Hindlimb muscle (tissue), 1 donor: ENCODE measurements at regions not wholly inside any gene's neighbourhood (a gene's known extent, or its start where the extent isn't known, plus 50 kb on each side); places are given as distances from the start of the nearest gene placed in this dataset.

Source experiments
- DNase-seq: peaks from one replicate; pipeline ENCODE4 v3.0.0-alpha.2; 2013

DNA sequence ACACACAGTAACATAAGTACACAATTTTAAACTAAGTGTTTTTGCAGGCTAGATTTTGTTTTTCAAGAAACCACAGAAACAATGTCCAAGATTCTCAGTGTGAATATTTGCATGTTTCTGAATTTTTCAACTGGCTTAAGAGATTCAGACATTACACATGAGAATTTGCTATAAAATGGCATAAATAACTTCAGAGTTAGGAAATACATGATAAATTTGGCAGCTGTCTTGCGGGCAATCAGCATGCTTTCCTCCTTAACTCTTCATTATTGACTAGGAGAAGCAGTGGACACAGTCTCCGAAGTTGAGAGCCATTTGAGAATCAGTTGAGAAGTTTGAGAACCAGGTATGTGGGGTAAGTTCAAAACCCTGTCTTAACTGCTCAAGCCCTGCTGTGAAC, 625.6 kb upstream of the SGO1 start:
- no peak for DNase-seq

DNA sequence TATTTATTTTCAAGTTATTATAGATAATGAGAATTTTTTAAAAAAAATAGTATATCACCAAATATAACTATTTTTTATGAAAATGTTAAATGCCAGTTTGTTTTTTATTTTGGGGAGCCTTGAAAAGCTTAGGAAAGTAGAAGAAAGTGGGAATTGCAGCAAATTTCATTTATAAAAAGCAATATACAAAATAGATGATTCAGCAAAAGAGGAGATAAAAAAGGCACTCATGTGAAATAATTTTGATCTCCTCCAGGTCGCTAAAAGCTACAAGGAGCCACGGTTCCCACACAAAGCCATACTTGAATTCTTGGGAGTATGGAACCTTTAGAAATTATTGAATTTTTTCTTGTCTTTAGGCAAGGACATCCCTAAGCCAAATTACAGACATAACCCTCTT, 625.0 kb upstream of the SGO1 start:
- no peak for DNase-seq

DNA sequence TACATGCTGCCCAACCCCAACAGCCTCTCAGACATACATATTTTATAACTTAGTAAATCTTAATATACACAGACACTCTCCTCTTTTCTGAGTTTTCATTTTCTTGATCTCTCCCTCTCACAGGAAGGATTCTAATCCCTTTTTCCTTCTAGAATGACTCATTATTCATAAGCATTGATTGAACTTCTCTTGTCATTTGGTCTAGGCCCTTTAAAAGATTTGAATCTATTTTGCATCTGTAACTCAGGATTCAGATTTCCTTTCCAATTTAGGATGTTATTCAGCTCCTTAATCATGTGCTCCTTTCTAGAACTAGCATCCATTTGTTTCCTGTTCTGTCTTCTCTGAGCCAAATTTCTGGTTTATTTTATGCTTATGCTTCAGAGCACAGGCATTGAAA, 624.5 kb upstream of the SGO1 start:
- DNase-seq, result no peak

DNA sequence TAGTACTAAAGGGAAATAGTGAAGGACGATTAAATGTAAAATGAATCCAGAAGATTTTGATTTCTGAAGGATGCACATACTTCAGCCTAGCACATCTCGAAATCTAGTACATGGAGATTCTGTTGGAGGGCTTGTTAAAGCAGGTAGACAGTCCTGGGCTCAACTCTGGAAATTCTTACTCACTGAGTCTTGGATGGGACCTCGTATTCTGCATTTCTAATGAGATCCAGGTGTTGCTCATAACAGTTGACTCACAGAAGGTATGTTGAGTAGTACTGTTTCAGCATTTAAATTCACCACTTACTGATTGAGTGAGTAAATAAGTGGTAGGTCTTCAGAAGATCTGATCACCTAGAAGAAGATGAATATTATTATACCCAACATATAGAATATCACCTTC, 623.4 kb upstream of the SGO1 start:
- DNase-seq, result no peak

DNA sequence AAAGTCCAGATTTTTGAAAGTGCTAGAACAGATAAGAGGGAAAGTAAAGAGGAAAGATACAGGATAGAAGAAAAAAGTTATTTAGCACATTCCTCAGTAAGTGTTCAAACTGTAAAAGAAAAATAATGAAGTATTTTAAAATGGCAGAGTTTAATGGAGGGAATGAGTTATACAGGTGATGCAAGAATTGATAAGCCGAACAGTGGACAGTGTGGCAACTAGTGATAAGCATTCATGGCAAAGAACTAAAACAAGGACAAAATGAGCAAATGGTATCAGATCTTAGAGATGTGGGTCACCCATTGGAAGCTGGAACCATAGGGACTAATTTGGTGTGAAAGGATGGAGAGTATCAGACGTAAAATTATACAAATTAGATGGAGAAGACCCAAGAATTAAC, 622.9 kb upstream of the SGO1 start:
- no peak for DNase-seq

DNA sequence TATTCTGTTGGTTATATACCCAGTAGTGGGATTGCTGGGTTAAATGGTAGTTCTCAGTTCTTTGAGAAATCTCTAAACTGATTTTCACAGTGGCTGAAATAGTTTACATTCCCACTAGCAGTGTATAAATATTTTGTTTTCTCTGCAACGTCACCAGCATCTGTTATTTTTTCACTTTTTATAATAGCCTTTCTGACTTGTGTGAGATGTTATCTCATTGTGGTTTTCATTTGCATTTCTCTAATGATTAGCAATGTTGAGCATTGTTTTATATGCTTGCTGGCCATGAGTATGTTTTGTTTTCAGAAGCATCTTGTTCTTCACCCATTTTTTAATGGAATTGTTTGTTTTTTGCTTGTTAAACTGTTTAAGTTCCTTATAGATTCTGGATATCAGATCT, 612.7 kb upstream of the SGO1 start:
- no peak for DNase-seq

DNA sequence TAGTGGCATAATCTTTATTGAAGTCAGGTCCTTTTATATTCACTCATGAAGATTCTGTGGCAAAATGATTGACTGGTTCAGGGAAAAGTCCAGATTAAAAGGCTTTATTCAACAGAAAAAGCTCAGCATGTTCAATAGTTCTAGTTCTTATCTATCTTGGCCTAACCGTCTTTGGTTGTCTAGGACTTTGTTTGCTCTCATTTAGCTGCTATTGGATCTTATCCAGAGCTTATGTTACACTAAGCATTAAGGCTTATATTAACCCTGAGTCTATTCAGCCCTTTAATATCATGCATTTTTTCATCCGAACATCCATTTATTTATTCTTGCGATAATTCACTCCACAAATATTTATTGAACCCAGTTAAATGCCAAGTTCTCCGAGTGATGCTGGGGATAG, 601.0 kb upstream of the SGO1 start:
- DNase-seq, result no peak

DNA sequence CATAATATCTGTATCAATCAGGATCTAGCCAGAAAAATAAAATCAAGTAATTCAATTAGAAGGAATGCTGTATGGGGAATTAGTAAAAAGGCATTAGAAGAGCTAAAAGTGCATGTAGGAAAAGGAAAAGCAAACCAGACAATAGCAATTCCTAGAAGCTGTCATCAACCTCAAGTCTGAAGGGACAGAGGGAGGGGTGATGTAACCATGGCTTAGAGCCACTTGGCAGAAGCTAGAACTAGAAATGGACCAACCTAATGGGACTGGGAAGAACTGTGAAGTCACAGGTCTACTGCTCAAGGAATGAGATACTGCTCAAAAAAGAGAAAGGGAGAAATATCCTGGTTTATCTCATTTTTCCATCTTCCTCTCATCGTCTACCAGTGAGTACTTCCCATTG, 590.7 kb upstream of the SGO1 start:
- peak; percentile 62 for DNase-seq

DNA sequence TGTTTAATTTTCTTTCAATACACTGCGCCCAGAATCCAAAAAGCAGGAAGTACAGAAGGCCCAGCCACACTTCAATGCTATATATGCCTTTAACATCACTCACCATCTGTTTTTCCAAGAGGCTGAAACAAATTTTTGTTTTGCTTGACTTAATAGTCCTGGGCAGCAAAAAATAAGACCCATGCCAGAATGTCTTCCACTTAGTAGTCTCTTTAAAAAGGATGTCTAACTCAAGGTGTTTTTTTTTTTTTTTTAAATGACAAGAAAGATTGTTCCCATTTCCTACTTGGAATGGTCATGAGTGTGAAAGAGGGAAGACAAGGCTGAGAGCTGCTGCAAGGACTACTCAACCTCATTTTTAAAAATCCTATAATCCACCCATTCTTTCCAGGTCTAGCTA, 590.3 kb upstream of the SGO1 start:
- no peak for DNase-seq

DNA sequence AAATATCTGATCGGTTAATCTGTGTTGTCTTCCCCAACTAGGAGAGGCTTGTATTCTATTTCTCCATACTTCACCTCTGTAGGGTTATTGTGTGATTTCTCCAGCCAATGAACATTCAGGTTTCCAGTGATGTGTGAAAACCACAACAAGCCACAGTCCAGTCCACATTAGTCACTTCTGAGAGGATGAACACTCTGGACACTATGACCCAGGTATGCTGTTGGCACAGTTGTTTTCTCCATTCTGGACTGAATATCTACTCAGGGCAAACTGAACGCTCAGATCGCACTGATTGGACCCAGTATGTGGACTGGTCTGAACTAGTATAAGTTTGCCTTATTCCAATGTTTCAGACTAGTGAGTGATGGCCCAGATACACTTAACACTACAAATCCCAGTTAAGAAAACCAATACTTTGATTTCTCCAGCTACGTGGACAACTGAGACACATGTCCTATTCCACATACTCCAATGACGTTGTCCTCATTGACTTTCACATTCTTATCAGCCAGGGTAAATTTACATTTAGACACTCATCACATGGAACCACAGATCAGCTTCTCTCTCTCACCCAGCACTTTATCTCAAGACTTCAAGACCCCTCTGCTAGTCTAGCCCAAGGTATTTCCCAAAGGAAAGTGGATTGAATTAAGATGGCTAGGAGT, 587.4 kb upstream of the SGO1 start:
- no peak for DNase-seq

DNA sequence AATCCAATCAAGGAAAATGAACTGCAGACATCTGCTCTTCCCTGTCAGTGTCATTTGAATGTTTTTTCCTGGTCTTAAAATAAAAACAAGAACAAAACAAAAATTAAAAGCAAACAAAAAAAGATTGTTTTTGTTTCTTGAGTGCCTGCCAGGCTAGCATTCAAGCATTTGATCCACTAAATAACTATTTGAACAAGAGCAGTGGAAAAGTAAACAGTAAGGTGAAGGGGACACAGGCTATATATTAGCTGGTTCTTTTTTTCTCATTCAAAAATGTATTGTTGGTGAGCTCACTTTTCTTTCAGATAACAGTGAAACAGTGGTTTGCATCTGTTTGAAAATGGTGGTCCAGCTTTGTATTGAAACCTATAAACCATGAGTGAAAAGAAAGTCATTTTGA, 586.9 kb upstream of the SGO1 start:
- no peak for DNase-seq

DNA sequence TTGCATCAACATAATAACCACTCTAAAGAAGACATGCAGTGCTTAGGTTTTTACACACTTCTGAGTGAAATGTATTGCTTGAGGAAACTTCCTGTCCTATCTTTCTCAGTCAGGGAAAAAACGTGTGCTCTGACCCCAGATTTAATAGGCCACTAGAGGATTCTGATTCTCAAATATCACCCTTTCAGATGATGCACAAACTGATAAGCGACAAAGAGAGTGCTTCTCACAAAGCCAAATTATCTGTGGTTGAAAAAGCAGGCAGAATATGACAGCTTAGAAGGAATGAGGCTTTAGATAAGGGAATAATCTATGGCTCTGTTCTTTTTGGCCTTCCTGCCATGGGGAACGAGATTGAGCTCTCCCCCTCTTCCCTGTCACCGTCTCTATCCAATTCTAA, 583.4 kb upstream of the SGO1 start:
- no peak for DNase-seq

DNA sequence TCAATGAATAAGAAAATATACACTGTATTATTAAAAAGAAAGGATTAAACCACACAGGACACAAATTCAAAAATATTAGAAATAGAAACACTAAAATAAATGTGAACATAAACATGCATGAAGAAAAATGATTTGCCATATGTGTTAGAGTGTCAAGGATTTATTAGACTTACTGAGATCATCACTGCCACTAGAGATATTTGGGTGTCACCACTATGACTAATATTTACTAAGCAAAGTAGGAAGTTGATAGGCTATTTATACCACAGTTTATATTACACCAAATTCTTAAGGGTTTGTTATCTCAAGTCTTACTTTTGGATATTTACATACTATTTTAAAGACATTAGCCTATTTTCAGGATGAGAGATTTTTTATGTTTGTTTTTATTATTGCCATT, 575.0 kb upstream of the SGO1 start:
- no peak for DNase-seq

DNA sequence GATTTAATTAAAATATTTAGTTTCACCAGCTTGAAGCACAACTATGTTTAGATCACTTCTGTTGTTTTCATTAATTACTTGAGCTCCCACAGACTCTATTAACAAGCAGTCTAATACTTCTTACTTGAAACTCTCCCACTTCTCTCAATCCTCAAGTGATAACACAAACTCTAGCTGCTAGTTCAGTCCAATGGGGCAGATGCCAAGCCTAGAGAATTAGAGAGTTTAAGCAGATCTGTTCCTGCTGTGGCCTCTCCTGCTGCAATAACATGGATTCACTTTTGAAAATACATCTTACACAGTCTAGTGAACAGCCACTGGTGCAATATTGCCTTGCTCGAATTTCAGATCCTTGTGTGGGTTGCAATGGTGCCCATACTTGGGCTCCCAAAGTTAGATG, 566.4 kb upstream of the SGO1 start:
- no peak for DNase-seq

DNA sequence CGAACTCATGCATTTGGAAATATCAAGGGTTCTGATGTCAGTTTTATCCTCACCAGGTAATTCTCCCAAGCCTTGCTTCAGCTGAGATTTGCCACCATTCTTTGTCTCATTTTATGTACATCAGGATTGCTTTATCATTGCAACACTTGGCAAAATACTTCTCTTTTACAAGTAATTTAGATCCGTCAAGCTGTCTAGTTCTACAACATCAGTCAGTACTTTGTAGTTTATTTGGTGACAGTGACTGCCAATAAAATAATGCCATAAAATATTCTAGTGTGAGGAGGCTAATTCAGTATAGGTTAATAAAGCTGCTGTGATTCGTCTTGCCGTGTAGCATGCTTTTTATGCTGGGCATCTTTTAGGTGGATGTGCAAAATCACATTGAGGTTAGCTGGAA, 565.3 kb upstream of the SGO1 start:
- no peak for DNase-seq

DNA sequence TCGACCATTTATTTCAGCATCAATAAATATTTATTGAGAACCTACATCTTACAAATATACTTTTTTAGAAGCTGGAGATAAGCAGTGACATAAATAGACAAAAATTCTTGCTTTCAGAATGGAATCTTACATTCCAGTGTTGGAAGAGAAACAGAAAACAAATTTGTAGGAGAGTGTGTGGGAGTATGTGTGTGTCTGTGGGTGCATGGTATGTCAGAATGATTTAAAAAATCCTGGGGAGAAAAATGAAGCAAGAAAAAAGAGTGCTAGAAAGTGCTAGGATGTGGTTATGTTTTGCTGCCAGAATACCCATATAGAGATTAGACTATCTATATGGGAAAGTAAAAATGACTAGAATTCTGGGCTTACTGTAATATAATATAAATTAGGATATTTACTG, 561.7 kb upstream of the SGO1 start:
- no peak for DNase-seq

DNA sequence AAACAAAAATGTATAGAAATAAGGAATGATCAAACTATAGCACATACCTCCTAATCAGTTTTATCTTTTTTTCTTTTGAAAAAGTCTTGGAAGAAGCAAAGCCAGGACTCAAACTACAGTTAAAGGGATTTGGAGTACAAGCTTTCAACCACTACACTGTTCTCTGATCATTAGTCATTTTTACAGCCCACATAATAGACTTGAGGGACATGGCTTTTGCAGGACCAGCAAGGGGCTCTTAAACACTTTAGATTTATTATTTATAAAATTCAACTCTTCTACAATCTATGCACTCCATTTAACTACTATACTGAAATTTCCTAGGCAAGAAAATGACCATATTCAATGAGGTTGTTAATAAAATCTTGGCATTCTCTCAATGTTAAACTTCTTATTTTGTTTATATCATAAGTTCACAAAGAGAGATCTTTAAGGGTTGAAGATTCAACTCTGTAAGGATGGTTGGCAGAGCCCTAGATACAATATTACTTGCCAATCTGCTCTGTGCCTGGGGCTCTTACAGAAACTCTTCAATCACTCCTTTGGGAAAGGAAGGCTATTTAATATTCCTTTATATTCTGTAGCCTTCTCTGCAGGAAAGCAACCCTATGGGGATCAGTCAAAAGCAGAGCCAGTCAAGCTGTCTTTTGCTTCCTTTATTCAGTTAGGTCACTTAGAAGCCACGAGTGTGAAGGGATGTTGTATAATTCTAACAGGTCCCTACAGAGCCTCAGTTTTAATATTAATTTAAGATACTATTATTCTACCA, 557.7 kb upstream of the SGO1 start:
- DNase-seq, result peak; percentile 25

DNA sequence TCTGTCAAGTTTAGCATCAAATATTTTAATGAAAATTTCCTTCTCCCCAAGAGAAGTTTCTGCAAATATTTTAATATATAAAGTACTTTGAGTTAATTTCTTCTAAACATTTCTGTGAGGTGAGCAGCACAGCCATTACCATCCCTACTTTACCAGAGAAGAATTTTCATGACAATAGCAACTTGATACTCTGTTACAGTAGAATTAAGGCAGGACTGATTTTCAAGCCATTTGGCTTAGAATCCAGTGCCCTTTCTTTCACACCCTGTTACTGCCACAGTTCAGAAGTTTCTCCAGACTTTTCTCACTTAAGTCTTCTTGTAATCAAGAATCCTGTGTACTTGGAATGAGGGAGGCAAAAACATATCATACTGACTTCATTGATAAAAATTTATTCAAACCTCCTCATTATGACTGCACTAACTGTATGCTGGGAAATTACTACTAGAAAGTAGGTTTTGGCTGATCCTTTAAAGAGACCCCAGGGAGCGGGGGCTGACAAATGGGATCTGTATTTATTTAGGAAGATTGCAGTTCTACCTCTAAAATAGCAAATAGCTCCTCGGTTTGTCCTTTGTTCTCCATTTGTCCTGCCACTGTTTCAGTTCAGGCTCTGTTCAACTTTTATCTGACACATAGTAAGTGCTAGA, 557.0 kb upstream of the SGO1 start:
- peak; percentile 26 for DNase-seq

DNA sequence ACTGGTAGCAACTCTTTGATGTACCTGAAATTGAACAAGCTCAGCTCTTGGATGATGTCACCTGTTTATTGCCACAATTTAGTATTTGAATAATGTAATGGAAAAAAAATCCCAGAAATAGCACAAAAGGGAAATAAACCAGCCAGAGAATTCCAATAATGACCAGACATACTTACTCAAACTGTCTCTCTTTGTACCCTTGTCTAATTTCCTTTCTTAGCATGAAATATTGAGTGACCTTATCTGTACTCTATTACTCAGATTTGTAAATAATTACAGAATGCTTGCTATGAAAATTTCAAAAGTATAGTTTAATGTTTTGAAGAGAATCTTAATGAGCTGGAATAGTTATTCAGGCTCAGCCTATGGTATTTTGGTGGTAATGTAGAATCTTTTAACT, 555.4 kb upstream of the SGO1 start:
- DNase-seq, result no peak

DNA sequence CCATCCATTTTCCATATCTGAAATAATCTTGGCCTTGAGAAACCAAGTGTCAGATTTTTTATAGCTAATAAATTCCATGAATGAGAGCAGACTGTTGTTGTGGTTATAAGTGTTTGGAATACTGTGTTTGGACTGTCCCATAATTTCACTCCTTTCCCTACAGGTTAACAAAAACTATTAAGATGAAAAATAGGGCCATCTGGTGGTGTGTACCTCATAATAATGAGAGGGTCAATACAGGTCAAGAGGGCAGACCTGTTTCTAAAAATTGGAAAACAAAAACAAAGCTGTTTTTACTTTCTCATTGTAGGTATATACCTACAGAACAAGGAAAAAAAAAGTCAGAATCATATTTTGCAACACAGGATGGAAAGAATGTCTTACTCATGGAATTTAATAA, 553.8 kb upstream of the SGO1 start:
- DNase-seq, result no peak

DNA sequence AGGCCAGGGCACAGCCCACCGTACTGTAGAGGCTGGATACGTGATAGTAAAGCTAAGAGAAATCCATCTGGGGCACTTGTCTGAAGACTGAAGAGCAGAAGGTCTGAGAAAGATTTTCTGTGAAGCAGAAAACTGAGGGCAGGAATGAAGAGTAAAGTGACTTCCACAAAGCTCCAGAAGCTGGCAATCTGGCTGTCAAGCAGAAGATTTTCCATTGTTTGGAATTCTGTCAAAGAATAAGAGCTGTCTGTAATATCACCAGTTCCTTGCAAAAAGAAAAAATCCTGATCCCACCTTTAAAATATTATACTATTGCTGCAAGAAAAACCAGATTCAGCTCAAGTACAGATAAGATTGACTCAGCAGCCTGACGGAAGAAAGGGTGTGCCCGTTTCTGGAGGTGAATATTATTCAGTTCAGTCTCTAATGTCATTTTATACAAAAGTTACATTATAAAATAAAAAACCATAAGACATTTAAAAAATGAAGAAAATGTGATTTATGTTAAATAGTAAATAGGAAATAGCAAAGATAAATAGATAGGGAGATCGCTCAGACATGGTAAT, 550.4 kb upstream of the SGO1 start:
- DNase-seq, result no peak

DNA sequence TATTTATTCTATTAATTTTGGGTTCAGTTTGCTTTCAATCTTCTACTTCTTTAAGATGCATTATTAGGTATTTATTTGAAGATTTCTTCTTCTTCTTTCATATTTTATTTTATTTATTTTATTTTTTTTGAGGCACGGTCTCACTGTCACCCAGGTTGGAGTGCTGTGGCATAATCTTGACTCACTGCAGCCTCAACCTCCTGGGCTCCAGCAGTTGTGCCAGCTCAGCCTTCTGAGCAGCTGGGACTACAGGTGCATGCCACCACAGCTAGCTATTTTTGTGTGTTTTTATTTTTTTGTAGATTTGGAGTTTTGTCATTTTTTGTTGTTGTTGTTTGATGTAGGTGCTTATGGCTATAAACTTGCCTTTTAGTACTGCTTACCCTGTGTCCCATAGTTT, 543.2 kb upstream of the SGO1 start:
- DNase-seq, result no peak

DNA sequence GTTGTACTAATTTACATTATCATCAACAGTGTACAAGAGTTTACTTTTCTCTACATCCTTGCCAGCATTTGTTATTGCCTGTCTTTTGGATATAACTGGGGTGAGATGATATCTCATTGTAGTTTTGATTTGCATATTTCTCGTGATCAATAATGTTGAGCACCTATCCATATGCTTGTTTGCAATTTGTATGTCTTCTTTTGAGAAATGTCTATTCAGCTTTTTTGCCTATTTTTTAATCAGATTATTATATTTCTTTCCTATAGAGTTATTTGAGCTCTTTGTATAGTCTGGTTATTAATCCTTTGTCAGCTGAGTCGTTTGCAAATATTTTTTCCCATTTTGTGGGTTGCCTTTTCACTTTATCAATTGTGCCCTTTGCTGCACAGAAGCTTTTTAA, 540.8 kb upstream of the SGO1 start:
- DNase-seq, result no peak

DNA sequence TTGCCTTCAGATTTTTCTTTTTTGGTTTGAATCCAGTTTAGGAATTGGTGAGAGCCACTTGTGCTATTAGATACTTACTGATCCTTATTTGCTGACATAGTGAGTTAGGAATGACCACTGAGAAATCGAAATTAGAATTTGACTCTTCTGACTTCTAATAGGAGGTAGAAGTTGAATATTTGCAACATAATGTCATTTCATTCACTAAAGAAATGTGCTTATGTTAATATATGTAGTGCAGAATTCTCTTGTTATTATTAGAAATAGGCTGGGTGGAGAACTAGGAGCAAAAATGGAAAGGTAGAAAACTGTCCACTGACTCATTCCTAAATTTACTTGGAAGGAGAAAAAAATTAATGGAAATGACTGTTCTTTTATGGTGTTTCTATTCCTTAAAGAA, 538.2 kb upstream of the SGO1 start:
- no peak for DNase-seq
